ENCODE measurements at regions not wholly inside any gene's neighbourhood (a gene's known extent, or its start where the extent isn't known, plus 50 kb on each side); places are given as distances from the start of the nearest gene placed in this dataset.

DNA sequence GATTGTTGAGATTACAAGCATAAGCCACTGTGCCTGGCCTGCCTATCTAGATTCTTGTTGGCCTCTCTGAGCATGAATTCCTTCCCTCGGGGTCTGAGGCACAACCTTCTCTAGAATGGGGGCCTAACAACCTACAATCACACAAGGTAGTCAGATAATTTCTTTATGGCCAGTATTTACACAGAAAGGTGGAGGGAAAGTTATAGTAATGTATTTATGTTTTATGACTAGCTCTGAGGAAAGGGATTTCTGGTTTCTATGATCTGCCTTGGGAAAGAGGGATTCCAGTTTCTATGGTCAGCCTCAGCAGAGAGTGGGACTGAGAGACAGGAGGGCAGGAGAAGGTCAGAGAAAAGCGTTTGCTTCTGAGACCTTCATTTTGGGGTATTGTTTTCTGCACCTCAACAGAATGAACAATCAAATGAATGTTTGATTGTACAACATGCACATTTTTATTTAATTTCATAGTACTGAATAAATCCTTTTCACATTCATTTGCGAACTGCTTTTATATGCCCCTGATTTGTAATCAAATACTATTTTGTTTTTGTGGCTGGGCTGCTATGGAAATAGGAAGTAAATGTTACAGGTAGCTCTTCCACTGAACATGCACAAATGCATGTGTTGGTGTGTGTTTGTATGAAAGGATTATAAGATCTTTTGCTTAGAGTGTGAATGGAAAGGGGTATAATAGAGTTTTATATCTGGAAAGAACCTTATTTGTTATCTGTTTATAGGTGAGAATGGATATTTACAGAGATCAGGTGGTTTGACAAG, 499.7 kb upstream of the RGS6 start:
- TF ChIP-seq, protein P1, sequence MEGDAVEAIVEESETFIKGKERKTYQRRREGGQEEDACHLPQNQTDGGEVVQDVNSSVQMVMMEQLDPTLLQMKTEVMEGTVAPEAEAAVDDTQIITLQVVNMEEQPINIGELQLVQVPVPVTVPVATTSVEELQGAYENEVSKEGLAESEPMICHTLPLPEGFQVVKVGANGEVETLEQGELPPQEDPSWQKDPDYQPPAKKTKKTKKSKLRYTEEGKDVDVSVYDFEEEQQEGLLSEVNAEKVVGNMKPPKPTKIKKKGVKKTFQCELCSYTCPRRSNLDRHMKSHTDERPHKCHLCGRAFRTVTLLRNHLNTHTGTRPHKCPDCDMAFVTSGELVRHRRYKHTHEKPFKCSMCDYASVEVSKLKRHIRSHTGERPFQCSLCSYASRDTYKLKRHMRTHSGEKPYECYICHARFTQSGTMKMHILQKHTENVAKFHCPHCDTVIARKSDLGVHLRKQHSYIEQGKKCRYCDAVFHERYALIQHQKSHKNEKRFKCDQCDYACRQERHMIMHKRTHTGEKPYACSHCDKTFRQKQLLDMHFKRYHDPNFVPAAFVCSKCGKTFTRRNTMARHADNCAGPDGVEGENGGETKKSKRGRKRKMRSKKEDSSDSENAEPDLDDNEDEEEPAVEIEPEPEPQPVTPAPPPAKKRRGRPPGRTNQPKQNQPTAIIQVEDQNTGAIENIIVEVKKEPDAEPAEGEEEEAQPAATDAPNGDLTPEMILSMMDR (conservative IDR thresholded peaks at IDR 0.05; ENCODE audit: low read length): no peak
- no peak for TF ChIP-seq EZH2phosphoT487 (IDR thresholded peaks at IDR 0.05; ENCODE audit: borderline replicate concordance, low read depth, low read length)
